ENCODE measurements at regions not wholly inside any gene's neighbourhood (a gene's known extent, or its start where the extent isn't known, plus 50 kb on each side); places are given as distances from the start of the nearest gene placed in this dataset.
"Not testable (repeated sequence)": the region's sequence is repeated elsewhere in the genome, so short reads cannot be mapped to it uniquely, and the experiment has no call there.

DNA sequence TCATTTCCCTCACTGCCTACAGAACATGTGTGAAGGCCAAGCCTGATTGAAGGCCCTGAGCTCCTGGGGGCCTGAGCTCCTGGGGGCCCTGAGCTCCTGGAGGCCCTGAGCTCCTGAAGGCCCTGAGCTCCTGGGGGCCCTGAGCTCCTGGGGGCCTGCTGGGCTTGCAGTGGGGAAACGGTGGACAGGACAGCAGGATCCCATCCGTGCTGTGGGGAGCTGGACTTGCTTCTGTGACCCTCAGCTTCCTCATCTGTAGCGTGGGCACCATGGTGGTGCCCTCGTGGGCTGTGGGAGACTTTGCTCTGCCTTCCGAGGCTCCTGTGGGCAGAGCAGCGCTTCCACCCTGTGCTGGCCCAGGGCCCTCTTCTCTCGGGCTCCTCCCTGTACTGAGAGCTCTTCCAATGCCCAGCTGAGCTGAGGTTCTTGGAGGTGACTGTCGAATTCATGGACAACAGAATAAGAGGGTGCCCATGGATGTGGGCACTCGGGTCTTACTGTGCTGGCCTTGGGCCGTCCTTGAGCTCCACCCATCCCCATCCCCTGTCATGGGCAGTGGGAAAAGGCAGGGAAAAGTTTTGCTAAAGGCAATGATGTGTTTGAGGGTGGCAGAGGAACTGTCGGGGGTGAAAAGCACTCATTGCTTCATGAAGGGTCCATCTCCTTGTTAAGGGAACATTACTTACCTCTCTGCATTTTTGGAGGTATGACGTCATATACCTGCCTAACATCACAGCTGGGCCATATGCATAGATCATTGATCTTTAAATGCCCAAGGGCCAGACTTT is 786.7 kb downstream of the TBC1D22A start:
- no peak for DNase-seq

DNA sequence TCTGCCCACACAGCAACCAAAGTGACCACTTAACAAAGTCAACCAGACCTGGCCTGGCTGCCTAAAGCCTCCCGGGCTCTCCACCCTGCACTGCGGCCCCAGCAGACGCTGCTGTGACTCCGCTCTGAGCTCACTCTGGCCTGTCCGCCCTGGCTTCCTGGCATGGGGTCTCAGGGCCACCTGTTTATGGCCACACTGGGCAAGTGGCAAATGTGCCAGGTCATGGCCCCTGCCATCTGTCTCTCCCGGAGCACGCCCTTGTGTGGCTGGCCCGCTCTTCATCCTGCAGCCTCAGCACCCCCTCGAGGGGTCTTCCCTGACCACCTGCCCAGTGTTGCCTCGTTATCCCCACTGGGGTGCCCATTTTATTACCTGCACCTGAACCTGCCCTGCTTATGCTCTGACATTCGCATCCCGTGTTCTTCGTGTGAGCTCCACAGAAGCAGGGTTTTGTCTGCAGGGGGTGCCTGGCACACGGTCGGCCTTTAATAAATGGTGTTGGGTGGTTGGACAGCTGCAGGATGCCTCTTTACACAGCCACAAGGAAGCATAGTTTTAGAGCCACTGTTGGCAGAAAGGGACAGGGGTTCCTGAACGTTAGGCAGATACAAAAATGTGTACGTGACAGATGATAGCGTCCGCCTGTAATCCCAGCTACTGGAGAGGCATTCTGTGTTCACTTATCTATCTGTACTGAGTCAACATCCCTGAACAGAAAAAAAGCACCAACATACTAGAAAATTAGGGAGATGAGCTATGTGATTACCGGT is 785.6 kb downstream of the TBC1D22A start:
- DNase-seq, result no peak

GRCh38 chr22:47547239-47547661 is 784.8 kb downstream of the TBC1D22A start:
- no peak for DNase-seq

DNA sequence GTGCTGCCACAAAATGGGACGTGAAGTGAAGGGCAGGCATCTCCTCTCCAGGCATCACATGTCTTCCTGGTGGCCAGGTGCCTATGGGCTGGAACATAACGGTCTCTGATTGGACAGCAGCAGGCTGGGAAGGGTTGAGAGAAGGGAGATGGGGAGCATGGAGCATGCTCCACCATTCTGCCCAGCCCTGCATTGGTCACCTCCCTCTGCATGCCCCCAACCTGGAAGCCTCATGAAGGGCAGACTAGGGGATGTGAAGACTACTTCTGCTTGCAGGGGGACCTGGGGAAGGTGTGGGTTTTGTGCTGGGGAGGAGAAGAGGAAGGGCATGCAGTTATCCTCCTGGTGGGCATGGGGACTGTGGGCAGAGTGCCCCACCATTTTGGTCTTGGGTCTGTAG is 782.2 kb downstream of the TBC1D22A start:
- DNase-seq, result no peak

- DNase-seq, result no peak
These were observed 781.0 kb downstream of the TBC1D22A start for GRCh38 chr22:47543447-47543846.

DNA sequence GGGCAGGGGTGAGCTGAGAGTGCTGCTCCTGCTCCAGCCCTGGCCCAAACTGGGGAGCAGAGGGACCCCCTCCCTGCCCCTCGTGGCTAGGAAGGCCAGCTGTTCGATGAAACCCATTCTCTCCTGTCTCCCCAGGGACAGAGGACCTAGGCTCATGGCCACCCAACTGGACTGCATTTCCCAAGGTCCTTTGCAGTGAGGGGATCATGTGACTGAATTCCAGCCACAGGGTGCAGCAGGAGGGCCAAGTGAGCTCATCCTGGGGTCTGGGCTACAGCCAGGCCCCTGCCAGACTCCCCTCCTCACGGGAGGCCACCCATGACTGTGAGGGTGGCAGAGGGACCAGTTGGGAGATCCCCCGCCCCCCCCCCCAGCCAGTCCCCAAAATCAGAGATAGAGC is 777.6 kb downstream of the TBC1D22A start:
- no peak for DNase-seq

- no peak for DNase-seq
These were observed 776.9 kb downstream of the TBC1D22A start for GRCh38 chr22:47539374-47539773.

DNA sequence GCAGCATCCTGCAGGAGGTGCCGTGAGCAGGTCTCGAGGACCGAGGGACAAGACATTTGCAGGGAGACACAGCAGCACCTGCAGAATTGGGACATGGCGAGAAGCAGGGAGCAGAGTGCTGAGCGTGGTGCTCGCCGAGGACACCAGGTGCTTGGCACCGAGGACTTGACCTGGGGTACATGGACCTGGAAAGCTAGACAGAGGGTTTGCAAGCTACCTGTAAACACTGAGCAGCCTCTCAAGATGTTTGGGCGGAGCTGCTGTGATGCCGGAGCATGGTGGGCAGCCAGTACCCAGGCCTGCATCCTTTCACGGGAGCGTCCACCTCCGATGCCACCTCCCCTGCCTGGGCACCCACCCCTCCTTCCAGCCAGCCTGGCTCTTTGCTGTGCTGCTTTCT is 773.2 kb downstream of the TBC1D22A start:
- DNase-seq, result no peak

- DNase-seq, result no peak
These were observed 772.5 kb downstream of the TBC1D22A start for GRCh38 chr22:47534804-47535410.

- no peak for DNase-seq
These were observed 771.7 kb downstream of the TBC1D22A start for GRCh38 chr22:47533961-47534803.

GRCh38 chr22:47517062-47517461 is 754.6 kb downstream of the TBC1D22A start:
- no peak for DNase-seq

DNA sequence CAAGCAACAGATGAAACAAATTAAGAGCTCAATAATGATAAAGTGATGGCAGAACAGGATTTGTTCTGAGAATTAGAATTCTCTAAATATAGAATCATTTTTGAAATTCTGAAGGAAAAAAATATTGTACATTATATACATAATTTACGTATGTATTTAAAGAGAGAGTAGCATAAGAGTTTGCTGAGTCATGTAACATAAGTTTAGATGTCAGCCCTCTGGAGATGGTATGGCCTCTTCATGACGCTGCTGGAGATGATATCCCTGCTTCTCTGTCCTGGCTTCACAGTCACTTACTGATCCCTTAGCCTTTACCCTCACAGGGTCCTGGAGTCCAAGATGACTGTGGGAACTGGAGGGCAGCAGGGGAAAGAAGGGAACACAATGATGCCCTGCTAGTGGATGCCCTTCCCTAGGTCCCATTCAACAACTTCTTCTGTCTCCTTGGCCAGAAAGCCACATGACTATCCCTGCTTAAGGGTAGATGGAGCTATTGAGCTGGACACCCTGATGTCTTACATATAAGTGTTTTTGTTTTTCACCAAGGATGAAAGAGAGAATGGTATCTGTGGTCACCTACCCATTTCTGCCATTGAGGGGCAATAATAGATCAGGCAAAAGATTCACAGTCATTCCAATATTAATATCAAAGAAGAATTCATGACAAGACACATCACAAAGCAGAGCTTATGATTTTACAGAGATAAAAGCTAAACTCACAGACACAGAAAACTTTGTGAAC is 753.1 kb downstream of the TBC1D22A start:
- DNase-seq, result no peak

DNA sequence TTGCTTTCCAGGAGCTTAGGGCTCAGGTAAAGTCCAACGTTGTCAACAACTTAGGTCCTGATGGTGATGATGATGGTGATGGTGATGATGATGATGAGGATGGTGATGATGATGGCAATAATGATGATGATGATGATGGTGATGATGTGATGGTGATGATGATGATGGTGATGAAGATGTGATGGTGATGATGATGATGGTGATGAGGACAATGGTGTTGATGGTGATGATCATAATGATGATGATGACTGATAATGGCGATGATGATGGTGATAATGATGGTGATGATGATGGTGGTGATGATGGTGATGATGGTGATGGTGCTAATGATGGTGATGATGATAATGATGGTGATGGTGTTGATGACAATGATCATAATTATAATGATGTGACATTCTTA is 750.2 kb downstream of the TBC1D22A start:
- DNase-seq, result no peak

DNA sequence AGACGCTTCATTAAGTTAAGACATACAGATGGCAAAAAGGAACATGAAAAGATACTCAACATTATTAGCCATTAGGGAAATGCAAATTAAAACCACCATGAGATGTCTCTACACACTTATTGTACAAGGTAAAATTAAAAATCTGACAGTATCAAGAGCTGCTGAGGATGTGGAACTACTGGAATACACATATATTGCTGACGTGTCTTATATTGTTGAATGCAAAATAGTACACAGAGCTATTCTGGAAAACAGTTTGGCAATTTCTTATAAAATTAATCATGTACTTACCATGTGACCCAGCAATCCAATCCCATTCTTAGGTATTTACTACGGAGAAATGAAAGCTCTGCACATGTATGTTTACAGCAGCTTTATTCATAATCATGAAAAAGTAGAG is 742.5 kb downstream of the TBC1D22A start:
- DNase-seq, result no peak

- no peak for DNase-seq
These were observed 736.6 kb downstream of the TBC1D22A start for GRCh38 chr22:47498969-47499495.

- DNase-seq, result no peak
These were observed 735.2 kb downstream of the TBC1D22A start for GRCh38 chr22:47497666-47498065.

DNA sequence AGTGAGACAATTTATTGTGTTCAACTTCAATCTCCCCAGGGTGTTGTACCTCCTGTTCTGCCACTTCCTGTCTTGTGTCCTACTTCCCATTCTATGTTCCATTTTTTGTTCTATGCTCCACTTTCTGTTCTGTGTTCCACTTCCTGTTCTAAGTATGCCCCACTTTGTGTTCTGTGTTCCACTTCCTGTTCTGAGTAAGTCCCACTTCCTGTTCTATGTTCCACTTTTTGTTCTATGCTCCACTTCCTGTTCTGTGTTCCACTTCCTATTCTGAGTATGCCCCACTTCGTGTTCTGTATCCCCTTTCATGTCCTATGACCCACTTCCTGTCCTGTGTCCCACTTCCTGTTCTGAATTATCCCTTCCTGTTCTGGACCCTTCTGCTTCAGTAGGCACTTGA is 732.7 kb downstream of the TBC1D22A start:
- DNase-seq, result no peak

GRCh38 chr22:47488131-47488530 is 725.7 kb downstream of the TBC1D22A start:
- not testable (repeated sequence) for DNase-seq

- DNase-seq, result no peak
These were observed 724.3 kb downstream of the TBC1D22A start for GRCh38 chr22:47486569-47487312.

- no peak for DNase-seq
These were observed 722.6 kb downstream of the TBC1D22A start for GRCh38 chr22:47484960-47485569.

- DNase-seq, result no peak
These were observed 713.8 kb downstream of the TBC1D22A start for GRCh38 chr22:47476231-47476630.
